Activated CD8-positive, alpha-beta T cell treated with anti-CD3 and anti-CD28 coated beads, Interleukin-2, amount 10 ng/mL, durations not matched to agents 7 days and 5 days (primary cell): ENCODE measurements at regions not wholly inside any gene's neighbourhood (a gene's known extent, or its start where the extent isn't known, plus 50 kb on each side); places are given as distances from the start of the nearest gene placed in this dataset.
"Not testable (repeated sequence)": the region's sequence is repeated elsewhere in the genome, so short reads cannot be mapped to it uniquely, and the experiment has no call there.

ENCODE experiments used
- ATAC-seq: fragments of 150-1000 bp; cut with Tn5 transposase; one replicate; pipeline ENCODE4 v1.10.0; 2021; ENCODE audit warnings: moderate library complexity
- CTCF ChIA-PET: fragments of 350-600 bp; sonication (Branson Sonifier 250); formaldehyde crosslinking; loops from one replicate; lab custom pipeline; 2021; ENCODE audit warnings: antibody characterized with exemption; lab: Charles Lee
- POLR2A ChIA-PET: fragments of 350-600 bp; sonication (Branson Sonifier 250); formaldehyde crosslinking; loops from one replicate; lab custom pipeline; 2021; ENCODE audit warnings: antibody characterized with exemption; lab: Charles Lee
- DNase-seq: peaks from one replicate; pipeline ENCODE4 v3.0.0-alpha.2; 2020
- H3K27ac Mint-ChIP-seq: one replicate; pipeline ENCODE4 v1.8.0; 2021; ENCODE audit warnings: mild to moderate bottlenecking, mixed read lengths
- H3K27me3 Mint-ChIP-seq: one replicate; pipeline ENCODE4 v1.8.0; 2021; ENCODE audit warnings: low read depth, mixed read lengths
- H3K36me3 Mint-ChIP-seq: one replicate; pipeline ENCODE4 v1.8.0; 2021; ENCODE audit warnings: low read depth, mixed read lengths
- H3K4me1 Mint-ChIP-seq: one replicate; pipeline ENCODE4 v1.8.0; 2021; ENCODE audit warnings: low read depth, mixed read lengths
- H3K4me3 Mint-ChIP-seq: one replicate; pipeline ENCODE4 v1.8.0; 2021; ENCODE audit warnings: mild to moderate bottlenecking, mixed read lengths
- H3K9me3 Mint-ChIP-seq: one replicate; pipeline ENCODE4 v1.8.0; 2022; ENCODE audit warnings: mixed read lengths; ENCODE audit not compliant: insufficient read depth

DNA sequence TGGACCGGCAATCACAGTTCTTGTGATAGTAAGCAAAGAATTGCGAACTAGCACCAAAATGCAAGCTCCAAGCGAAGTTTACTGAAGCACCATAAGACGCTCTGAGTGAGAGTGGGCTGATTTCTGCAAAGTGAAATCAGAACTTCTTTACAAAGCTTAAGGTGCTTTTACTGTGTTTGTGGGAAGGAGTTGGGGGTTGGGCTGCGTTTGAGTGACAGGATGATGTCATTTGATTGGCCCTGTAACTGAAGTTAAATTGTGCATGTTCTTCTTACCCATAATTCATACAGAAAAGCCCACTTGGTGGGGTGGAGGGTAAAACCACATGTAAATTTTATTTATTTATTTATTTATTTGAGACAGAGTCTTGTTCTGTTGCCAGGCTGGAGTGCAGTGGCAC lies 970.6 kb upstream of the CDH18 start:
- H3K36me3 Mint-ChIP-seq, result no peaks in the 10 kb centered on the region
- no peaks in the 10 kb centered on the region for H3K27me3 Mint-ChIP-seq
- ATAC-seq (no peak), DNase-seq (no peak)
- POLR2A ChIA-PET, result no interaction called here
- H3K9me3 Mint-ChIP-seq, result peaks cover 17% of the 10 kb centered on the region
- CTCF ChIA-PET, result no interaction called here
- H3K4me1 Mint-ChIP-seq, result no peaks in the 10 kb centered on the region
- H3K4me3 Mint-ChIP-seq, result no peak overlapping the region
- no peak overlapping the region for H3K27ac Mint-ChIP-seq

DNA sequence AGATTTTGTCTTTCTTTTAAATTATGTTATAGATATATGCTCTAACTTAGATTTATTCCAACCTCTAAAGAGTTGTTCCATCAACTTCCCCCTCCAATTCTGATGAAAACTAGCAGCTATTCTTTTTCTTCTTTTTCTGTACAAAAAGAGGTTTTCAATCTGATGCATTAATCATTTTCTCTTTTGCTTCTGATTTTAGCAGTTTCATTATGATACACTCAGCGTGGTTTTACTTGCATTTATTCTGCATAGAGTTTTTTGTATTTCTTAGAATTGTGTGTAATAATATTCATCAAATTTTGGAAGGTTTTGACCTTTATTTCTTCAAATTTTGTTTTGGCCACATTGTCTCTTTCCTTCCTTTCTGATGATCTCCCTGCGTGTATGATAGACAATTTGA lies 968.1 kb upstream of the CDH18 start:
- ATAC-seq, result no peak
- Mint-ChIP-seq H3K27ac (no peak overlapping the region), H3K4me3 (no peak overlapping the region), H3K36me3 (no peaks in the 10 kb centered on the region), H3K4me1 (no peaks in the 10 kb centered on the region), H3K27me3 (no peaks in the 10 kb centered on the region), H3K9me3 (peaks cover 14% of the 10 kb centered on the region)
- CTCF ChIA-PET, result no interaction called here
- no peak for DNase-seq
- POLR2A ChIA-PET, result no interaction called here

DNA sequence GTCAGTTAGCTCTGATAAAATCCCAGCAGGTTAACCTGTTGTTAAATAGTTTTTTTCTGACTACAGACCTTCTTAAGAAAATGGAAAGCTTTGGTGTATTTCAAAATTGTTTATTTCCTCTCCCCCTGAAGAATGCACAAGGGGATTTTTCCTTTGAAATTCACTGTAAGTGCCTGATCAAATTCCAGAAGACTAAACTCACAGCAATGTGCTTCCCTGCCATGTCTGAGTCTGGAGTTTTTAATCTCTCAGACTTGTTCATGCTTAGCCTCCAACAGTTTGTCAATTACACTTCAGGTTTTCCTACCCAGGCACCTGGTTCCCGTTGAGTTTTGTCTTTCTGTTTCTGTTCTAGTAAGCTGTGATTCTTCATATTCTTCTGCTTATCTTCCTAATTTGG lies 961.6 kb upstream of the CDH18 start:
- no peaks in the 10 kb centered on the region for H3K27me3 Mint-ChIP-seq
- H3K9me3 Mint-ChIP-seq, result peaks cover 4% of the 10 kb centered on the region
- DNase-seq (no peak), ATAC-seq (no peak)
- H3K27ac Mint-ChIP-seq, result no peak overlapping the region
- H3K4me1 Mint-ChIP-seq, result no peaks in the 10 kb centered on the region
- no peak overlapping the region for H3K4me3 Mint-ChIP-seq
- ChIA-PET CTCF (no interaction called here), POLR2A (no interaction called here)
- H3K36me3 Mint-ChIP-seq, result no peaks in the 10 kb centered on the region

DNA sequence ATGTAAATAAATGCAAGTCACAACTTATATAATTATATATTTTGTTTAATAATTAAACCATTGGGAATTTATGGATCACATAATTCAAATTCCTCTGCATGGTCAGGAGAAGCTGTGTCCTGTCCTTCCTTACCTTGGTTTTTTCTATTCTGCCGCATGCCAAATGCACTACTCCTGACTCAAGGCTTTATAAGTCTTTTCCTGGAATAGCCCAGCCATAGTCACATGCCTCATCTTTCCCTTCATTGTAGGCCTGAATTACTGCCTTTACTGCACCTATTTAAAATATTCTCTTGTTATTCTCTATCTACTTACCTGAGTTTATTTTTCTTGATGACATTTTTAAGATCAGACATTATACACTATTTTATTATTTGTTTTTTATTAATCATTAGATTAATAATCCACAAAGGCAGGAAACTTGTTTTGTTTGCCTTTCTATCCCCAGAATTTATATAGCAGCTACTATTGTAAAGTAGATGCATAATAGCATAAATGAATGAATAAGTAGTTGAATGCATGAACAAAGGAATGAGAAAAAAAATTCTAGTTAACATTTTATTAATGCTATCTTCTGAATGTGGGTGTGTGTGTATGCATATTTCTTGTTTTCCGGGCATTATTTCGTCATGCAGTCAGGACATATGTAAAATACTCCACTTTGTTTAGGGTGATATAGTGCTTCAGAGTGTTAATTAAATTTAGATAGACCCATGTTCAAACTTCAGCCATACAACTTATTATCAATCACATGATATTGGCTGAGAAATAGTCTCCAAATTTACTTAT lies 955.4 kb upstream of the CDH18 start:
- not testable (repeated sequence) for H3K27me3 Mint-ChIP-seq, H3K27ac Mint-ChIP-seq

DNA sequence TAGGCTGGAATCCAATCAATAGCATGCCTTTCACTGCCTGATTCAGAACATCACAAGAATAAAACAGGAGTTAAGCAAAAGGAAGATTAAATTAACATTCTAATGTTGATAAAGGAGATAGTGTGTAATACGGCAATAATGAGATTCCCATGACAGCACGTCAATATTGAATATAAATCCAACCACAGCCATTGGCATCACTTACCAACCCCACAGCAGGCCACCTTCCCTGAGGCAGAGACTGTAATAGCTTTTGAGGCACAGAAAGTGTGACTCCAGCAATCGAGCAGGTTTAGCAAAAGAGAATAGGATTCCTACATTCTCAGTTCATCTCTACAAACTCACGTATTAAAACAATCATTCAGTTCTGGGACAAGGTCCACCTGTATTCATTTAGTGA lies 954.6 kb upstream of the CDH18 start:
- DNase-seq, ATAC-seq, H3K9me3 Mint-ChIP-seq, POLR2A ChIA-PET, CTCF ChIA-PET, H3K4me1 Mint-ChIP-seq, H3K27ac Mint-ChIP-seq, H3K36me3 Mint-ChIP-seq, H3K27me3 Mint-ChIP-seq, H3K4me3 Mint-ChIP-seq: not testable (repeated sequence)

More for the DNA sequence above, 955.4 kb upstream of the CDH18 start:
- CTCF ChIA-PET, DNase-seq, POLR2A ChIA-PET, H3K4me1 Mint-ChIP-seq, H3K4me3 Mint-ChIP-seq, ATAC-seq, H3K9me3 Mint-ChIP-seq, H3K36me3 Mint-ChIP-seq: not testable (repeated sequence)

DNA sequence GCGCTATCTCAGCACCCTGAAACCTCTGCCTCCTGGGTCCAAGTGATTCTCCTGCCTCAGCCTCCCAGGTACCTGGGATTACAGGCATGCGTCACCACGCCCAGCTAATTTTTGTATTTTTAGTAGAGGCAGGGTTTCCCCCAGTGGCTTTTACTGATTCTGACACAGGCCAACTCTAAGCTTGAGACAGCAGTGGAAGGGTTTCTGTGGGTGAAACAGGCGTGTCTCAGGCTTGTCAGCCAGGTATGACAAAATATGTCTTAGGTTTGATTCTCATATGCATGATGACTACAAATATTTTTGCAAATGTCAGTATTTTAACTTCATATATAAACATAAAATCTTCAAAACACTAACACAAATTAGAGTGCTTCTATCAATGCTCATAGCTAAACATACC lies 952.8 kb upstream of the CDH18 start:
- ATAC-seq, H3K4me3 Mint-ChIP-seq, CTCF ChIA-PET, DNase-seq, H3K36me3 Mint-ChIP-seq, H3K9me3 Mint-ChIP-seq, H3K27ac Mint-ChIP-seq, POLR2A ChIA-PET, H3K27me3 Mint-ChIP-seq, H3K4me1 Mint-ChIP-seq: not testable (repeated sequence)

DNA sequence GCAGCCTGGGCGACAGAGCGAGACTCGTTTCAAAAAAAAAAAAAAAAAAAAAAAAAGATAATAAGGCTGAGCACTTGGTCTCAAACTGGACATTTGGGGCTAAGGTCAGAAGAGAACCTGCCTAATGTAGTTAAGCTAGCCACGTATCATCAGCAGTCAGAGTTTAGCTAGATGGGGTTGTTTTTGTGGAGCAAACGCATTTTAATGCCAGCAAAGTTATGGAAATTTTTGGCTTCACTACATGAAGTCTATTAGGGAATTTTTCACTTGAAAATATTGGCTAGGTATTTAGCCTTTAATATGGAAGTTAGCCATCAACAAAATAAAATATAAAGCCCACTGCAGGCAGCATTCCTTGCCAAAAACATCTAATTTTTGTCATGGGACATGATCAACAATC lies 902.9 kb upstream of the CDH18 start:
- CTCF ChIA-PET, H3K27me3 Mint-ChIP-seq, H3K4me1 Mint-ChIP-seq, POLR2A ChIA-PET, DNase-seq, H3K36me3 Mint-ChIP-seq, H3K27ac Mint-ChIP-seq, ATAC-seq, H3K4me3 Mint-ChIP-seq: not testable (repeated sequence)
- peaks cover 24% of the 10 kb centered on the region for H3K9me3 Mint-ChIP-seq

DNA sequence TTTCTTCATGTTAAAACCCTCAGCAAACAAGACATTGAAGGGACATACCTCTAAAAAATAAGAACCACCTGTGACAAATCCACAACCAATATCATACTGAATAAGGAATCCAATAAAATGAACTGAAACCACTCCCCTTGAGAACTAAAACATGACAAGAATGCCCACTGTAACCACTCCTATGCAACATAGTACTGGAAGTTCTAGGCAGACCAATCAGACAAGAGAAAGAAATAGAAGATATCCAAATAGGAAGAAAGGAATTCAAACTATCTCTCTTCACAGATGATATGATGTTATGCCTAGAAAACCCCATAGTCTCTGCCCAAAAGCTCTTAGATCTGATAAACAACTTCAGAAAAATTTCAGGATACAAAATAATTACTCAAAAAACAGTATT lies 887.7 kb upstream of the CDH18 start:
- not testable (repeated sequence) for H3K9me3 Mint-ChIP-seq, H3K36me3 Mint-ChIP-seq

DNA sequence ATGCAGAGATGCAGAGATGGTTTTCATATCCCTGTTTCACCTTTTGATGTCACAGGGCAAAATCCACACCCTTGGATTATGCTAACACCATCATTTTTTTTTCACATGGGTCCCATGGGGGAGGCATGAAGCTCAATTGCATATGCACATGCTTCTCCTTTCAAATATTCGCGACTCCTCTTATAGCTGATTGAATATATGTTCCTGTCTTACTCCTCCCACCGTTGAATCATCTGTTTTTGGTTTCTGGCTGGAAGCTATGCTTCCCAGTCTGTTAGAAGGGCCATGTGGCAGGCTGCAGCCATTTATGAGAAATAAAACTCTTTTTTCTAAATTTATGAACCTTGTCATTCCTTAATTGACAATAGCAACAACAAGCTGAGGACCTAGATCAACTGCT lies 877.9 kb upstream of the CDH18 start:
- H3K36me3 Mint-ChIP-seq, CTCF ChIA-PET, H3K4me1 Mint-ChIP-seq, ATAC-seq, H3K27me3 Mint-ChIP-seq, H3K4me3 Mint-ChIP-seq, H3K9me3 Mint-ChIP-seq, POLR2A ChIA-PET, DNase-seq, H3K27ac Mint-ChIP-seq: not testable (repeated sequence)

More for the DNA sequence above, 887.7 kb upstream of the CDH18 start:
- ATAC-seq, CTCF ChIA-PET, POLR2A ChIA-PET, DNase-seq, H3K4me1 Mint-ChIP-seq, H3K4me3 Mint-ChIP-seq, H3K27ac Mint-ChIP-seq, H3K27me3 Mint-ChIP-seq: not testable (repeated sequence)

DNA sequence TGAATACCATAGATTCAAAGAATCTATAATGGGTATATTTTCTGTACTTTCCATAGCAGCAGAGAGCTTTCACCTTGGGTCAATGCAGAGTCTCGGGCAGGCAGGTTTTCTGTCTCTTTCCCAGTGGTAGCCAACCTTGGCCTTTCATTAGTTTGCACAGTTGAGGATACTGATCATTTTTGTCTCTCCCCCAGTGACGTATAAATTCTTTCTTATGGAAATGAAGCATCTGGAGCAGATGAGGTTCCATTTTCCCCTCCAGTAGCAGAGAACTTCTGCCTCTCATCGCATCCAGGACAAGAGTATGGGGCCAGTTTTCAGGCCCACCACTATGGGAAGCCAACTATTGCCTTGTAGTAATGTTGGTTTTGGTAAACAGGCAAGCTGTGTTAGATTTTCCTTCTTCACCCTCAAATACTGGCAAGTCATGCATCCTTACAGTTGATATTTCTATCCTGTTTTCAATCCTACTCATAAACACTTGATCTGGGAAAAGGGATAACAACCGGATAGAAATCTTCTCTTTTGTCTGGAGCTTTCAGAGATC lies 845.2 kb upstream of the CDH18 start:
- Mint-ChIP-seq H3K27ac (no peak overlapping the region), H3K27me3 (no peaks in the 10 kb centered on the region), H3K4me3 (no peak overlapping the region), H3K36me3 (no peaks in the 10 kb centered on the region), H3K4me1 (no peaks in the 10 kb centered on the region), H3K9me3 (peaks cover 4% of the 10 kb centered on the region)
- DNase-seq (no peak), ATAC-seq (no peak)
- ChIA-PET CTCF (no interaction called here), POLR2A (no interaction called here)

DNA sequence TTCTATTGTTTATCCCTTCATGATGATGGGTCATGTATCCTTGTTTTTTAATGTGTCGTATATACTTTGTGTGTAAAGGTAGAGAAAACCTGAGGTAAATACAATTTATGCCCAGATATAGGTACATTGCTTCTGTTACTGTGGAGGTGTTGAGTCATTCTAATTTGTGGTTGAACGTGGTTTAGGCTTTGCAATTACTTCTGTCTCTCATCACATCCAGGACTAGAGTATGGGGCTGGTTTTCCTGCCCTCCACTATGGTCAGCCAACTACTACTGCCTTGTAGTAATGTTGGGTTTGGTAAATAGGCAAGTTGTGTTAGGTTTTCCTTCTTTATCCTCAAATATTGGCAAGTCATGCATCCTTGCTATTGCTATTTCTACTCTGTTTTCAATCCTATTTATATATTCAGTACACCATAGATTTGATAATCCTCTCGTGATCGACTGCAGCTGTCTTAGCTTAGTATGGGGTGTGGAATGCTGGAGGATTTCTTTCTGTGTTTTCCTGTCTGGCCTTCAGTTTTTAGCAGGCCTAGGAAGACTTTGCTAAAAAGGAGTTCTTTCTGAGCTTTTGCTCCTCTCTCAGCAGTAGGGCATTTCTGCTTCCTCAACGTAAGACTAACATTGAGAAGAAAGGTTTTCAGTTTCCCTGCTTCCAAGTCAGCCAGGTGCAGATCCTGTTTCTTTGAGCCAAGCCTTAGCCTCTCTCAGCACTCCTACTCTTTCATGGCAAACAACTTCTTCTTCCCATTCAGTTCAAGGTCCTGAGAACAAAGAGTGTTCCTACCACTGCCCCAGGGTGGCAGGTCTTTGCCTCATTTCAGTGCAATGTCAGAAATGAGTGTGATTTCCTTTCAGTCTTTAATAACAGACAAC lies 844.4 kb upstream of the CDH18 start:
- ATAC-seq, result no peak
- CTCF ChIA-PET, result no interaction called here
- no peak overlapping the region for H3K4me3 Mint-ChIP-seq

DNA sequence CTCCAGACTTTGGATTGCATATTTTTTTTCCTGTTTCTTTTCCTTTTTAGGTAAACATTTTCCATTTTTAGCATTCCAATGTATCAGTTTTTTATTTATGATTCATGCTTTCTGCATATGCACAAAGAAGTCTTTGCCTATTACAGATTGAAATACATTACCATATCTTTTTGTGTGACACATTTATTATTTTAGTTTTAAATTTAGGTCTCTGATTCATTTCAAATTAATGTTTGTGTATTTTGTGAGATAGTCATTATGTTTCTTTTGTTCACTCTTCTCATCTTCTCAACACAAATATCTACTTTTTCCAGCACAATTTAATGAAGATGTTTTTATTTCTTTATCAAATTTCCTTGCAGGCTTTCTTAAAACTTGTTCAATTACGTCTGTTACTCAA lies 838.0 kb upstream of the CDH18 start:
- ATAC-seq, H3K4me3 Mint-ChIP-seq, H3K27me3 Mint-ChIP-seq, H3K9me3 Mint-ChIP-seq, H3K4me1 Mint-ChIP-seq, CTCF ChIA-PET, H3K36me3 Mint-ChIP-seq, H3K27ac Mint-ChIP-seq, POLR2A ChIA-PET, DNase-seq: not testable (repeated sequence)

More for the DNA sequence above, 844.4 kb upstream of the CDH18 start:
- H3K27me3 Mint-ChIP-seq, result no peaks in the 10 kb centered on the region
- no peak for DNase-seq
- POLR2A ChIA-PET, result no interaction called here
- peaks cover 4% of the 10 kb centered on the region for H3K9me3 Mint-ChIP-seq
- H3K4me1 Mint-ChIP-seq, result no peaks in the 10 kb centered on the region
- H3K36me3 Mint-ChIP-seq, result no peaks in the 10 kb centered on the region
- H3K27ac Mint-ChIP-seq, result no peak overlapping the region
